ENCODE measurements at regions not wholly inside any gene's neighbourhood (a gene's known extent, or its start where the extent isn't known, plus 50 kb on each side); places are given as distances from the start of the nearest gene placed in this dataset.

GRCh38 chr2:42856891-42857632 lies 64.7 kb upstream of the HAAO start:
- no peak for DNase-seq (ENCODE audit: low read depth, low spot score)
- ChIA-PET RAD21 (ENCODE audit: low non-redundant PET in 1 of 2, low total read pairs in 2 of 2, uncharacterized antibody in 2 of 2, unreplicated experiment in 2 of 2) (no interaction called here), POLR2A (no interaction called here), CTCF (no interaction called here)
- ATAC-seq = no peak
- Histone ChIP-seq H3K9me3 (ENCODE audit: control insufficient read depth in 1 of 2, insufficient read depth in 1 of 2, low read depth in 1 of 2, low read length in 2 of 2) (no peaks in the 10 kb centered on the region), H3K79me2 (ENCODE audit: insufficient read depth, low read length) (no peaks in the 10 kb centered on the region), H2AFZ (ENCODE audit: low read depth, low read length, poor library complexity, severe bottlenecking) (no peak overlapping the region), H4K20me1 (ENCODE audit: insufficient read depth) (no peaks in the 10 kb centered on the region), H3K27ac (ENCODE audit: low read depth, low read length) (no peak overlapping the region), H3K36me3 (ENCODE audit: control insufficient read depth in 1 of 2, insufficient read depth in 2 of 2, low read length in 2 of 2) (no peaks in the 10 kb centered on the region), H3K4me1 (ENCODE audit: control insufficient read depth in 1 of 2, insufficient read depth in 2 of 2, low read length in 2 of 2) (no peaks in the 10 kb centered on the region), H3K4me3 (replicated peaks in 1 of 2; ENCODE audit: low read depth in 1 of 2, low read length in 2 of 2) (no peak overlapping the region), H3K9ac (ENCODE audit: low read length) (no peak overlapping the region), H3K27me3 (ENCODE audit: insufficient read depth, low read length) (no peaks in the 10 kb centered on the region), H3K9me2 (ENCODE audit: insufficient read depth) (no peaks in the 10 kb centered on the region), H3K4me2 (ENCODE audit: low read length) (no peak overlapping the region)
- no peak for TF ChIP-seq ZNF274 (IDR thresholded peaks at IDR 0.05; ENCODE audit: low read depth, low read length)
- TF ChIP-seq FOSL1 (IDR thresholded peaks at IDR 0.05; ENCODE audit: low read depth) = no peak
- TF ChIP-seq EZH2phosphoT487 (IDR thresholded peaks at IDR 0.05; ENCODE audit: borderline replicate concordance) = no peak
- TF ChIP-seq ZBTB33 (IDR thresholded peaks at IDR 0.05; ENCODE audit: extremely low read depth, insufficient replicate concordance, low read length) = no peak
- TF ChIP-seq ATF3 (IDR thresholded peaks at IDR 0.05) = no peak
- no peak for TF ChIP-seq YY1 (IDR thresholded peaks at IDR 0.05; ENCODE audit: extremely low read depth, insufficient replicate concordance, low read depth, low read length)
- no peak for TF ChIP-seq RAD21 (IDR thresholded peaks at IDR 0.05; ENCODE audit: low read depth)
- no TSS peak for BruUV-seq (replicated peaks)
- intact Hi-C loops (cut with micrococcal nuclease) = no loop called here
